ENCODE measurements at regions not wholly inside any gene's neighbourhood (a gene's known extent, or its start where the extent isn't known, plus 50 kb on each side); places are given as distances from the start of the nearest gene placed in this dataset.

- TF ChIP-seq, protein P1, sequence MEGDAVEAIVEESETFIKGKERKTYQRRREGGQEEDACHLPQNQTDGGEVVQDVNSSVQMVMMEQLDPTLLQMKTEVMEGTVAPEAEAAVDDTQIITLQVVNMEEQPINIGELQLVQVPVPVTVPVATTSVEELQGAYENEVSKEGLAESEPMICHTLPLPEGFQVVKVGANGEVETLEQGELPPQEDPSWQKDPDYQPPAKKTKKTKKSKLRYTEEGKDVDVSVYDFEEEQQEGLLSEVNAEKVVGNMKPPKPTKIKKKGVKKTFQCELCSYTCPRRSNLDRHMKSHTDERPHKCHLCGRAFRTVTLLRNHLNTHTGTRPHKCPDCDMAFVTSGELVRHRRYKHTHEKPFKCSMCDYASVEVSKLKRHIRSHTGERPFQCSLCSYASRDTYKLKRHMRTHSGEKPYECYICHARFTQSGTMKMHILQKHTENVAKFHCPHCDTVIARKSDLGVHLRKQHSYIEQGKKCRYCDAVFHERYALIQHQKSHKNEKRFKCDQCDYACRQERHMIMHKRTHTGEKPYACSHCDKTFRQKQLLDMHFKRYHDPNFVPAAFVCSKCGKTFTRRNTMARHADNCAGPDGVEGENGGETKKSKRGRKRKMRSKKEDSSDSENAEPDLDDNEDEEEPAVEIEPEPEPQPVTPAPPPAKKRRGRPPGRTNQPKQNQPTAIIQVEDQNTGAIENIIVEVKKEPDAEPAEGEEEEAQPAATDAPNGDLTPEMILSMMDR (IDR thresholded peaks at IDR 0.05) = no peak
- TF ChIP-seq POLR2A (IDR thresholded peaks at IDR 0.05) = no peak
Observed at GRCh38 chr5:40391642-40392041, 288.1 kb upstream of the PTGER4 start.

Data from uterus (tissue), 2 donors.